GM12878 (cell line): ENCODE measurements at regions not wholly inside any gene's neighbourhood (a gene's known extent, or its start where the extent isn't known, plus 50 kb on each side); places are given as distances from the start of the nearest gene placed in this dataset.

ENCODE experiments used
- ATF2 ChIP-seq: IDR thresholded peaks from 2 replicates; pipeline ENCODE4 v1.6.1; 2012; ENCODE audit warnings: low read length, inconsistent platforms
- ATF7 ChIP-seq: fragments of 450-650 bp; IDR thresholded peaks from 2 replicates; pipeline ENCODE4 v1.6.1; 2016; ENCODE audit warnings: low read depth, mild to moderate bottlenecking
- BMI1 ChIP-seq: fragments of 450-650 bp; IDR thresholded peaks from 2 replicates; pipeline ENCODE4 v1.6.1; 2016; ENCODE audit warnings: mild to moderate bottlenecking, moderate library complexity, borderline replicate concordance
- CBX3 ChIP-seq: fragments of 200-600 bp; sonication (generic); IDR thresholded peaks from 2 replicates; pipeline ENCODE4 v1.6.1; 2016; ENCODE audit warnings: low read depth, borderline replicate concordance
- FOXK2 ChIP-seq: fragments of 450-650 bp; IDR thresholded peaks from 2 replicates; pipeline ENCODE4 v1.6.1; 2017; ENCODE audit warnings: mild to moderate bottlenecking, moderate library complexity
- HDGF ChIP-seq: fragments of 450-650 bp; IDR thresholded peaks from 2 replicates; pipeline ENCODE4 v1.6.1; 2016; ENCODE audit warnings: antibody characterized with exemption
- IKZF2 ChIP-seq, 2 experiments: fragments of 450-650 bp; IDR thresholded peaks; 2 replicates each; pipeline ENCODE4 v1.6.1; 2017; ENCODE audit warnings: mild to moderate bottlenecking in 2 of 2, moderate library complexity in 2 of 2
- IRF4 ChIP-seq: IDR thresholded peaks from 2 replicates; pipeline ENCODE4 v1.6.1; 2011; ENCODE audit warnings: low read depth, low read length
- KDM1A ChIP-seq: fragments of 200-600 bp; sonication (generic); IDR thresholded peaks from 2 replicates; pipeline ENCODE4 v1.6.1; 2016; ENCODE audit warnings: borderline replicate concordance
- MLLT1 ChIP-seq: fragments of 450-650 bp; IDR thresholded peaks from 2 replicates; pipeline ENCODE4 v1.6.1; 2016; ENCODE audit warnings: mild to moderate bottlenecking
- MTA2 ChIP-seq: fragments of 450-650 bp; IDR thresholded peaks from 2 replicates; pipeline ENCODE4 v1.6.1; 2016; ENCODE audit warnings: low read depth, mild to moderate bottlenecking, moderate library complexity
- NRF1 ChIP-seq: conservative IDR thresholded peaks from 2 replicates; pipeline ENCODE4 v1.6.1; 2011; ENCODE audit warnings: mild to moderate bottlenecking, low read depth, low read length, improper control_type of control experiment
- PAX5 ChIP-seq: IDR thresholded peaks from 2 replicates; pipeline ENCODE4 v1.6.1; 2011; ENCODE audit warnings: low read depth, low read length, borderline replicate concordance
- SIN3A ChIP-seq: IDR thresholded peaks from 2 replicates; pipeline ENCODE4 v1.6.1; 2012; ENCODE audit warnings: low read depth, low read length, improper control_type of control experiment
- SIX5 ChIP-seq: IDR thresholded peaks from 2 replicates; pipeline ENCODE4 v1.6.1; 2011; ENCODE audit warnings: mild to moderate bottlenecking, low read depth, low read length, moderate library complexity; ENCODE audit not compliant: severe bottlenecking
- TARDBP ChIP-seq: IDR thresholded peaks from 2 replicates; pipeline ENCODE4 v1.6.1; 2016; ENCODE audit warnings: borderline replicate concordance
- TBL1XR1 ChIP-seq: IDR thresholded peaks from 2 replicates; pipeline ENCODE4 v1.6.1; 2012; ENCODE audit warnings: low read depth, low read length, improper control_type of control experiment
- WRNIP1 ChIP-seq: IDR thresholded peaks from 2 replicates; pipeline ENCODE4 v1.6.1; 2011; ENCODE audit warnings: low read depth, low read length, improper control_type of control experiment, borderline replicate concordance
- ZNF274 ChIP-seq: IDR thresholded peaks from one replicate; pipeline ENCODE4 v1.8.0; 2011; ENCODE audit not compliant: insufficient read length, insufficient read depth
- ZNF622 ChIP-seq: fragments of 450-650 bp; IDR thresholded peaks from 2 replicates; pipeline ENCODE4 v1.6.1; 2017; ENCODE audit warnings: mild to moderate bottlenecking, inconsistent platforms
- TF ChIP-seq, protein P1 (sequence below): fragments of 450-650 bp; IDR thresholded peaks from 2 replicates; pipeline ENCODE4 v1.6.1; 2018; ENCODE audit warnings: borderline replicate concordance, mild to moderate bottlenecking; ENCODE audit not compliant: partially characterized antibody
- TF ChIP-seq, protein P2 (sequence below): fragments of 450-650 bp; IDR thresholded peaks from 2 replicates; pipeline ENCODE4 v1.6.1; 2017; ENCODE audit warnings: antibody characterized with exemption, mild to moderate bottlenecking, moderate library complexity
- TF ChIP-seq, protein P3 (sequence below): fragments of 450-650 bp; IDR thresholded peaks from 2 replicates; pipeline ENCODE4 v1.6.1; 2018; ENCODE audit warnings: mild to moderate bottlenecking, low read depth, moderate library complexity; ENCODE audit not compliant: partially characterized antibody

GRCh38 chr12:93243382-93243688 lies 134.4 kb upstream of the NUDT4 start (continued):
- TF ChIP-seq TARDBP (no peak), ZNF274 (no peak), HDGF (no peak), ATF2 (no peak; the same call in 1 of the 2 replicates), FOXK2 (no peak), ATF7 (no peak), WRNIP1 (no peak), IRF4 (no peak), SIN3A (no peak), TBL1XR1 (no peak), MTA2 (0 out of 2 replicates have a peak, but pooled peaks have one; percentile 10), IKZF2 (IDR thresholded peaks at IDR 0.05) (no peak; a peak in 1 of 4 replicates), SIX5 (no peak), BMI1 (no peak), NRF1 (no peak), CBX3 (no peak), PAX5 (peak; percentile 39; the same call in 1 of the 2 replicates), ZNF622 (no peak), KDM1A (no peak), MLLT1 (no peak)
- TF ChIP-seq, protein P1, sequence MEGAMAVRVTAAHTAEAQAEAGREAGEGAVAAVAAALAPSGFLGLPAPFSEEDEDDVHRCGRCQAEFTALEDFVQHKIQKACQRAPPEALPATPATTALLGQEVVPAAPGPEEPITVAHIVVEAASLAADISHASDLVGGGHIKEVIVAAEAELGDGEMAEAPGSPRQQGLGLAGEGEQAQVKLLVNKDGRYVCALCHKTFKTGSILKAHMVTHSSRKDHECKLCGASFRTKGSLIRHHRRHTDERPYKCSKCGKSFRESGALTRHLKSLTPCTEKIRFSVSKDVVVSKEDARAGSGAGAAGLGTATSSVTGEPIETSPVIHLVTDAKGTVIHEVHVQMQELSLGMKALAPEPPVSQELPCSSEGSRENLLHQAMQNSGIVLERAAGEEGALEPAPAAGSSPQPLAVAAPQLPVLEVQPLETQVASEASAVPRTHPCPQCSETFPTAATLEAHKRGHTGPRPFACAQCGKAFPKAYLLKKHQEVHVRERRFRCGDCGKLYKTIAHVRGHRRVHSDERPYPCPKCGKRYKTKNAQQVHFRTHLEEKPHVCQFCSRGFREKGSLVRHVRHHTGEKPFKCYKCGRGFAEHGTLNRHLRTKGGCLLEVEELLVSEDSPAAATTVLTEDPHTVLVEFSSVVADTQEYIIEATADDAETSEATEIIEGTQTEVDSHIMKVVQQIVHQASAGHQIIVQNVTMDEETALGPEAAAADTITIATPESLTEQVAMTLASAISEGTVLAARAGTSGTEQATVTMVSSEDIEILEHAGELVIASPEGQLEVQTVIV = no peak
- TF ChIP-seq, protein P2, sequence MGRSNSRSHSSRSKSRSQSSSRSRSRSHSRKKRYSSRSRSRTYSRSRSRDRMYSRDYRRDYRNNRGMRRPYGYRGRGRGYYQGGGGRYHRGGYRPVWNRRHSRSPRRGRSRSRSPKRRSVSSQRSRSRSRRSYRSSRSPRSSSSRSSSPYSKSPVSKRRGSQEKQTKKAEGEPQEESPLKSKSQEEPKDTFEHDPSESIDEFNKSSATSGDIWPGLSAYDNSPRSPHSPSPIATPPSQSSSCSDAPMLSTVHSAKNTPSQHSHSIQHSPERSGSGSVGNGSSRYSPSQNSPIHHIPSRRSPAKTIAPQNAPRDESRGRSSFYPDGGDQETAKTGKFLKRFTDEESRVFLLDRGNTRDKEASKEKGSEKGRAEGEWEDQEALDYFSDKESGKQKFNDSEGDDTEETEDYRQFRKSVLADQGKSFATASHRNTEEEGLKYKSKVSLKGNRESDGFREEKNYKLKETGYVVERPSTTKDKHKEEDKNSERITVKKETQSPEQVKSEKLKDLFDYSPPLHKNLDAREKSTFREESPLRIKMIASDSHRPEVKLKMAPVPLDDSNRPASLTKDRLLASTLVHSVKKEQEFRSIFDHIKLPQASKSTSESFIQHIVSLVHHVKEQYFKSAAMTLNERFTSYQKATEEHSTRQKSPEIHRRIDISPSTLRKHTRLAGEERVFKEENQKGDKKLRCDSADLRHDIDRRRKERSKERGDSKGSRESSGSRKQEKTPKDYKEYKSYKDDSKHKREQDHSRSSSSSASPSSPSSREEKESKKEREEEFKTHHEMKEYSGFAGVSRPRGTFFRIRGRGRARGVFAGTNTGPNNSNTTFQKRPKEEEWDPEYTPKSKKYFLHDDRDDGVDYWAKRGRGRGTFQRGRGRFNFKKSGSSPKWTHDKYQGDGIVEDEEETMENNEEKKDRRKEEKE = no peak
- TF ChIP-seq, protein P3, sequence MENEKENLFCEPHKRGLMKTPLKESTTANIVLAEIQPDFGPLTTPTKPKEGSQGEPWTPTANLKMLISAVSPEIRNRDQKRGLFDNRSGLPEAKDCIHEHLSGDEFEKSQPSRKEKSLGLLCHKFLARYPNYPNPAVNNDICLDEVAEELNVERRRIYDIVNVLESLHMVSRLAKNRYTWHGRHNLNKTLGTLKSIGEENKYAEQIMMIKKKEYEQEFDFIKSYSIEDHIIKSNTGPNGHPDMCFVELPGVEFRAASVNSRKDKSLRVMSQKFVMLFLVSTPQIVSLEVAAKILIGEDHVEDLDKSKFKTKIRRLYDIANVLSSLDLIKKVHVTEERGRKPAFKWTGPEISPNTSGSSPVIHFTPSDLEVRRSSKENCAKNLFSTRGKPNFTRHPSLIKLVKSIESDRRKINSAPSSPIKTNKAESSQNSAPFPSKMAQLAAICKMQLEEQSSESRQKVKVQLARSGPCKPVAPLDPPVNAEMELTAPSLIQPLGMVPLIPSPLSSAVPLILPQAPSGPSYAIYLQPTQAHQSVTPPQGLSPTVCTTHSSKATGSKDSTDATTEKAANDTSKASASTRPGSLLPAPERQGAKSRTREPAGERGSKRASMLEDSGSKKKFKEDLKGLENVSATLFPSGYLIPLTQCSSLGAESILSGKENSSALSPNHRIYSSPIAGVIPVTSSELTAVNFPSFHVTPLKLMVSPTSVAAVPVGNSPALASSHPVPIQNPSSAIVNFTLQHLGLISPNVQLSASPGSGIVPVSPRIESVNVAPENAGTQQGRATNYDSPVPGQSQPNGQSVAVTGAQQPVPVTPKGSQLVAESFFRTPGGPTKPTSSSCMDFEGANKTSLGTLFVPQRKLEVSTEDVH = no peak
